Fibroblast of skin of back (primary cell): ENCODE measurements at regions not wholly inside any gene's neighbourhood (a gene's known extent, or its start where the extent isn't known, plus 50 kb on each side); places are given as distances from the start of the nearest gene placed in this dataset.

Experiments used
- DNase-seq: peaks from one replicate; pipeline ENCODE4 v3.0.0-alpha.2; 2013

DNA sequence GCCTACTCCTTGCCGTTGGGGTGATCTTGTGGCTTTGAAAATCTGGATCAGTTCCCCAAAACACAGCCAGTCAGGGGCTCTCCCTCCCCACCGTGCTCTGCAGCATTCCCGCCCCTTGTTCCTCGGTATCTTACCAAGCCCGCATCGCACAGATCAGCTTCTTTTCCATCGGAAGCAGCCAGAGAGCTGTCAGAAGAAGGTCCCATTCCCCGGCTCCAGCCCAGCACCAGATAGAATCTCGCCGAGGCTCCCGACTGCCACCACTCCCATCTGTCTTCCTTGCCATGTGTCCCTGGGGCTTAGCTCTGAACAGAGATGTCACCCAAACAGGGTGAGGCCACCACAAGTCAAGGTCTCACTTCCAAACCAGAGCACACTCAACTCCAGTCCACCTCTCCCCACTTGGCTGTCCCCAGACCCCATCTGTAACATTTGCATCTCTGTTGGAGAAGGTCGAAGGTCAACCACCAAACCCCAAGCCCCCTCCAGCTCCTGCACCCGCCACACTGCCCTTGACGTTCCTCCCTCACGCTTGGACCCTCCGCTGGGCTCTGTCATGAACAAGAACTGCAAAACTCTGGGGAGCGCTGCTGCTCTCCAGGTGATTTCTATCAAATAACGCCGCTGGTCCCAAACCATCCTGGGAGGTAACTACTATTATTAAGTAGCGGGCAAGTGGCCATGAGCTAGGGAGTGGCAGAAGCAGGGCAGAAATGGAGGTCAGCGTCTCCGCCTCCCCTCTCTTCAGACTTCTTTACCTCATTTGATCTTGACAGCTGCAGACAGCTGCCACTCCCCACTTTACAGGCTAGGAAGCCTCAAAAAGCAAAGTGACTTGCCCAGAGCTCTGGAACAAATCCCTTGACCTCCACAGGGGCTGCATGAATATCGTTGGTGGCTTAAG, 70.0 kb upstream of the TAF1B start:
- no peak for DNase-seq

DNA sequence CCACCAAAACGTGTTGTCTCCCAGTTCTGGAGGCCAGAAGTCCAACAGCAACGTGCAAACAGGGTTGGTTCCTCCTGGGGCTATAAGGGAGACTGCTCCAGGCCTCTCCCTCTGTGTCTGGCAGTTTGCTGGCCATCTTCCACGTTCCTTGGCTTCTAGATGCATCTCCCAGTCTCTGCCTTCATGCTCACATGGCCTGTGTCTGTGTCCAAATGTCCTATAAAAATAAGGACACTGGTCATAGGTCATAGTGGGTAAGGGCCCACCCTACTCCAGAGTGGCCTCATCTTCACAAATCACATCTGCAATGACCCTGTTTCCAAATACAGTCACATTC, 69.4 kb upstream of the TAF1B start:
- DNase-seq, result no peak

DNA sequence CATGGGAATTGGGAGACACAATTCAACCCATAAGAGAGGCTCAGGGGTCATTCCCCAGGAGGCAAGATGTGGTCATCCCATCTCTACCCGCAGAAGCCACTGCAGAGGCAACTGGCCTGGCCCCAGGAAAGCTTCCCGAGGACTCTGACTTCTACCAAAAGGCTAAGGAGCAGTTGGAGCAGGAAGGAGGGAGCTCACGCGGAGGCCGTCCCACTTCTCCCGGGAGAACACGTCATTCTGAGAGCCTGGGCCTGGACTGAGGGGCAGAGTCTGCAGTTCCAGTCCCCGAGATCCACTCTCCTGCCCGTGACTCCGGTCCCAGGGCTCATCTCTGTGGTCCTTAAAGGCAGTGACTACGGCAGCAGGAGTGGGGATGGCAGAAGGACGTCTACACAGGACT, 69.0 kb upstream of the TAF1B start:
- no peak for DNase-seq

DNA sequence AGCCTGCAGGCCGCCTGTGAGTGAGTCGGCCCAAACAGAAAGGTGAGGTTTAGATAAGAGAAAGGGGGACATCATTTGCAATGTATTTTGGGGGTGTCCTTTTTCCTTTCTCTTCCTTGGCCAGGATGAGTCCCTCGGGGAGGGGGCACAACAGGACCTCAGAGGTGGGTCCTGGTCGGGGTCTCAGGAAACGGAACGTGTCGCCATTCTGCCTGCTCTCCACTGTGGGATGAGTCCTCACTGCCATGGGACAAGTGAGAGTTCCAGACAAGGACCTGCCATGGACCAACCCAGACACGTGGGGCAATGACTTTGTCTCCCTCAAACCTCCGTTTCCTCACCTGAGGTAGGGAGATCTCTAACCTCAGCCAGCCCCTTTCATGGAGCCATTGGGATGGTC, 67.9 kb upstream of the TAF1B start:
- DNase-seq, result no peak

DNA sequence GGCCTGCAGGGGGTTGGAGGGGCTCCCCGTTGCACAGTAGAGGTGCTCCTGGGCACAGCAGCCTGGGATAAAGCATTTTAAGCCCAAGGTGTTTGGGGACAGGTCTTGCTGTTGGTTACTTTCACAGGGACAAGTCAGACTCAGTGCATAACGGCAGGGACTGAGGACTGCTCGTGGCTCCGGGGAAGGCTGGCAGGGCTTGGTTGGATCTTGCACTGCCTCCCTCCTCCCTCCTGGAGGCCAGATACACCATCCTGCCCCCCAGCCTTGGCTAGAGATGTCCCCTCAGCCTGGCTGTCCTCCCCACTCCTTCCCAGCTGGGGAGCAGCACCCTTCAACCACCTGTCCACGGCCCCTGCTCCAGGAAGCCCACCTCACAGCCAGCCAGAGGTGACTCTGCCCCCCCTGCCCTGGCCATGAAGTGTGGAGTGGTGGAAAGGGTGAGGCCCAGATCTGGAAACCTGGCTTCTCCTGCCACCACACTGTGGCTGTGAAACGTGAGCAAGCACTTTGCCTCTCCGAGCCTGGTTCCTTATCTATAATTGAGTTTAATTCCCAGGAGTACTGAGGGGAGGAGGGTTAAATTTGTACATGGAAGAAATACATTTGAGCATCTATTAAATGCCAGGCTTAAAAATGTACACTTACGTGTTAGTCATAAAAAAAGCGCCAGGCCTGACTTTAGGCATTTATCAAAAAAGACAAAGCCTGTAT, 67.1 kb upstream of the TAF1B start:
- no peak for DNase-seq

DNA sequence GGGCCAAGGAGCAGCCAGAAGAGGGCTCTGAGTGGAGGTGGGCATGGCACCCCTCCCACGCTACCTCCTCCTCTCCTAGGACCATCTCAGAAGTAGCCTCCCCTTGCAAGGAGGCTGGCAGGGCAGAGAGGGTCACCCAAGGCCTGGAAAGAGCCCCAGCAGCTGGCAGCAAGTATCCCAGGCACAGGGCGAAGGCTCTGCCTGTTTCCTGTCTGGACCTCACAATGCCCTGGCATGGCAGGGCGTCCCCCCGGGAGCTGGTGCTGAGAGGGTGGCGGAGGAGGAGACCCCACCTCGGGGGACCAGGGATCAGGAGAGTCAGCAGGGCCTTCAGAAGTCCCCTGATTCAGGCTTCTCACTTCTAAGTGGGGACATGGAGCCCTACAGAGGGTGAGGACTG, 66.2 kb upstream of the TAF1B start:
- DNase-seq, result no peak

DNA sequence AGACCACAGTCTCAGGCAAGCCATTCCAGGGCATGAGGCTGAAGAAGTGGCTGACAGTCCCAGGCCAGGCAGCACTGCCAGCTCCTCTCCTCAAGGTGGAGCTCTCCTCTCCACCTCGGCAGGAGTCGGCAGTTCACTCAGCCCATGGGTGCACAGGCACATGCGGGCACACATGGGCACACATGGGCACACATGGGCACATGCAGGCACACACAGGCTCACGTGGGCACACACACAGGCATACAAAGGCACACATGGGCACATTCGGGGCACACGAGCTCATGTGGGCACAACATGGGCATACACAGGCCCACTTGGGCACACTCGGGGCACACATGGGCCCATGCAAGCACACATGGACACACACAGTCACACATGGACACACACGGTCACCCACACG, 65.3 kb upstream of the TAF1B start:
- DNase-seq, result no peak

DNA sequence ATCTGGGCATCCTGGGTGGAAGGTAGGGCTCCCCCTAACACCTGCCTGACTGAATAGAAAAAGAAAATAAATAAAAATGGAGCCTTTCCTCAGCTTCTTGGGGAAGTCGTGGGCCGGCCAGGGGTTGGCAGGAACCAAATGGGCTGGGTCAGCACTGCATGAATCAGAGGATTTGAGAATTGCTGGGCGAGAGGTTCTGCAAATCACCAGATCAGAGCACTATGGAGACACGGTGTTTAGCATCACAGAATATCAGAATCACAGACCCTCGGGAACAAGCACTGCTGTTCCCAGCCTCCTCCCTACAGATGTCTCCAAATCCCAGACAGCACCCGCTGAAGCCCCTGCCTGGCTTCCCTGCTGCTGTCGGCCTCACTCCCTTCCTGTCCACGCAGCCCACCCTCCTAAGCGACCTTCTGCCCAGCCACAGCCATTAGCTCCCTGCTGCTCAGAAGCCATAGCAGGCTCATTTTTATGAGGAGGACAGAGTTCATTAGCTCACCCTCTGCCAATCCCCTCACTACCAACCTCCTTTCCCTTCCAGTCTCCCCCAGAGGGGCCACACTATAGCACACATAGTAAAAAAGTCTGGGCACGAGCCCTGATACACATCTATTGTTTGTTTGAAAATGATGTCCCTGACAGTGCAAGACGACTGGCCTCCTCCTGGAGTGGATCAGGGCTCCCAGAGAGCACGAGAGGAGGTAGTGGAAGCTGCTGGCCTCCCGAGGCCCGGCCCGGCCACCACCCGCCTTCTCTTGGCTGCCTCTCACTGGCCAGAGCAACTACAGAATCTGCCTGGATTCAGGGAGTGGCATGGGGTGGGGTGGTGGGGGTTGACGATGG, 64.6 kb upstream of the TAF1B start:
- no peak for DNase-seq

DNA sequence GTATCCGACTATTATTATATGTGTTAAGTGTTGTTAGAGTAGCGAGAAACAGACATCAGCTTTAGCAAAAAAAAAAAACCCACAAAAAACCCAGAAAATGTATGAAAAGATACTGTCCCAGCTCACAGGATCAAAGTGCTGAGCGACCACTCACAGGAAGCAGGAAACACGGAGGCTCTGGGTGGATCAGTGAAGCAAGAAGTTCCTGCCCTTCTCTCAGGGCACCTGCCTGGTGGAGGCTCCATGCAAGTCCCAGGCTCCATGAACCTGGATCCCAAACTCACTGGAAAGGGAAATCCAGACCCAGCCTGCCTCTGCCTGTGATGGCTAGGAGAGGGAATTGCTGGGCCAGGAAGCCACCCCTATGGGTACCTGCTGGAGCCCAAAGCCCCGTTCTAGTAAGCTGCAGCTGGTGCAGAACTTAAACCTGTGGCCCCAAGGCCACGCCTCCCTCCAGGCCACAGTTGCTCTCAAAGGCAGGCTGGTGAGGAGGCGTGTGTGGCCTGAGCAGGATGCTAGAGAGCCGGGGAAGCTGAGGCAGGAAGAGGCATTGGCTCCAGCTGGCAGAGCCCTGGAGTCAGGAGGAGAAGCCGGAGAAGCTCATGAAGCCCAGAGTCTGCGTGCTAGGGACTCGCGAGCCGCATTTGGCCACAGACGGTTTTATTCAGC, 63.5 kb upstream of the TAF1B start:
- DNase-seq, result no peak

DNA sequence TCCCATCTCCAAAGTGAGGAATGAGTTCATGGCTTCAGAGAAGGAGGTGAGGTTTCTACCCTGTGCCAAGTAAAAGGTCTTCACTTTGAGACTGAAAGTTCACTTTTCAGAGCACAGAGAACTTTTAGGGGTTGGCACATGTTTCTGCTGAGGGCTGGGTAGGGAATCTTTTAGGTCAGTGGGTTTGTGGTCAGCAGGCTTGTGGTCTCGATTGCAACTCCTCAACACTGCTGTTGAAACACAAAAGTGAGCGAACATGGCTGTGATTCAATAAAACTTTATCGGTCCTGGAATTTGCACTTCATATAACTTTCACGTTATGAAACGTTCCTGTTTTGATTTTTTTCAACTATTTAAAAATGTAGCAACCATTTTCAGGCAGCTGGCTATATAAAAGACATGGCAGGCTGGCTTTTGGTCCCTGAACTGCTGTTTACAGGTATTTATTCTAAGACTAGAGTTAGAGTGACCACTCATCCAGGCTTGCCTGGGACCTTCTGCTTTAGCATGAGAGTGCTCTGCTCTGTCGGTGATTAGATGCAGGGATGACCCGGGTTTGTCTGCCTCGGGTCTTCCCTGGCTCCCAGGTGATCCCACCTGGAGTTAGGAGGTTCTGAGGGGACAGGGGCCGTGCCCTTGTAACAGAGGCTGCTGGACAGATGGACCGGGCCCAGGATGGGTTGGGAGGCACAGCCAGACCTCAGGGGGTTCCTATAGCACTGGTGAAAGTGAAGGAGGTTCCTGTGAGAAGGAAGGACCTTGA, 62.7 kb upstream of the TAF1B start:
- DNase-seq, result no peak

DNA sequence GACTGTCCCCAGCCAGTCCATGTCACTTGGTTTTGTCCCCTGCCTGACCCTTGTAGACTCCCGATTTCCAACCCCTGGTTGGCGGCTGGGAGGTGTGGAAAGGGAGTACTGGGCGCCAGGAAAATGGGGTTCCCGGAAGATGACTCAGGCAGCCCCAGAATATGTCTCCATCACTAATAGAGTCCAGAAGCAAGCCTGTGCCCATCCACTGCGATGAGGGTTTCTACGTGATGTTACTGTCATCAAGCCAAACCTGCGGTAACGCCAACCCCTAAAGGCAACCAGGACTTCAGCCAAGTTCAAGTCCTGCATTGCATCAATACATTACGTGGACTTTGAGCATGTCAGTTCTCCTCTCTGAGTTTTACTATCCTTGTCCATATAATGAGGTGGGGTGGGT, 62.0 kb upstream of the TAF1B start:
- no peak for DNase-seq

DNA sequence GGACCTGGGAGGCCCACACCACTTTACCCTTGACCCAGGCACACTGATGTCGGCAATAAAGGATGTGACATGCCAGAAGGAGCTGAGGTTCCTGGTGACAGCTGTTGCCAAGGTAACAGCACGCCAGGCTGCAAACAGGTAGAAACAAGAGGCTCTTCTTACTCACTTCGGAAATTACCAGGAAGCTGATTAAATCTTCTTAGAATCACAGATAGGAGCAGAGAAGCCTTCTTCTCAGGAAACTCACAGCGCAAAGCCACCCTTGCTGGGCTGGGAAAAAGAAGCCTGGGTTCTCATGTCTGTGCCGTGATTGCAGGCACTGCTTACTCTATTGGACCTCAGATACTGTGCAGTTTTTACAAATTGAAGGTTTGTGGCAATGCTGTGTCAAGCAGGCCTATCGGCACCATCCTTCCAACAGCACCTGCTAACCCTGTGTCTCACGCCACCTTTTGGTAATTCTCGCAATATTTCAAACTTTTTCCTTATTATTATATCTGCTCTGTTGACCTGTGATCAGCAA, 61.0 kb upstream of the TAF1B start:
- DNase-seq, result no peak

DNA sequence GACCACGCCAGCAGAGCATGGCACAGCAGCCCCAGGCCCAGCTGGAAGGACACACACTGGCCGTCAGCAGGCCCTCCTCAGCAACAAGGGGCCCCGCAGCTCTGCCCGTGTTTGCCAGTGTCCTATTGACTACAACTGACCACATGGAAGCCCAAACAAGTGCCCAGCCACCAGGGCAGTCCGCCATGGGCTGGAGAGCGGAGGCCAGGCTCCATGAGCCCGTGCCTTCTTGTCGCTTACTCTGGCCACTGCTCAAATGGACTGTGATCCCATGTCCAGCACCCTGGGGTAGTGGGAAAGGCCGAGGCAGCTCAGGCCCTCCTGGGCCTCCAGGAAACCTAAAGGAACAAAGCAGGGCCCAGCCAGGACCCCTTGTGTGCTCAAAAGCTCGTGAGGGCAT, 53.9 kb upstream of the TAF1B start:
- DNase-seq, result no peak

DNA sequence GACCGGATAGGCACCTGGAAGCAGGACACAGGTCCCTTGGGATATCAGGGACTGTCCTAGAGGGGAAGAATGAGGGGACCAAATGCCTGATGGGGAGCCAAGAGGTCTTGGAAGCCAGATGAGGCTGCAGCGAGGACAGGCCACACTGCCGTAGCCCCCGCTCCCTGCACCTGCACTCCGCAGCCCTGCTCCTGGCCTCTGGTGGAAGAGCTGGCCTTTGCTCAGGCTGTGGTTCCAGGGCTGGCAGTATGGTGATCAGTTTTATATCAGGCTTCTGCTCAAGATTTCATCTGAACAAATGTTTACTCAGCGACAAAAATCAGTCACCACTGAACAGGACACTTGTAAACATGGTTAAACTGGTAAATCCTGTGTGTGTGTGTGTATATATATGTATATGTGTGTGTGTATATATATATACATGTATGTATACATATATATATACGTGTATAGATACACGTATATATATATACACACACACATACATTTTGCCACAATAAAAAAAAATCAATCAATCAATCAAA, 52.5 kb upstream of the TAF1B start:
- DNase-seq, result no peak

DNA sequence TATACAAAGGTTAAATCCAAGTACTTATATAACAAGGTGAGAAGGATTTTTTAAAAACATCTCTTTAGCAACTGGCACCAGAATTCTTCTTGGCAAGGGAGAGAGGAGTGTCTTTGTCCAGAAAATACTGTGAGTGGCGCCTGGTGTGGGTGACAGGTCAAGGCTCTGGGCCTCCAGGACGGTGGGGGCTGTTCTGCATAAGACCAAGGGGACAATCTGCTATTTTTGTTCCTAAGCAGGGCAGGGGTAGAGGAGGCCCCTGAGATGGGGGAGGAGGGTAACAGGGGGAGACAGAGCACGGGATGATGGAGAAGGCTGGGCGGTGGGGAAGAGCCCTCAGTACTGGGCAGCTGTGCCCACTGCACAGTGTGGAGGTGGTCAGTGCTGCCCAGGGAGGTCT, 51.6 kb upstream of the TAF1B start:
- no peak for DNase-seq

DNA sequence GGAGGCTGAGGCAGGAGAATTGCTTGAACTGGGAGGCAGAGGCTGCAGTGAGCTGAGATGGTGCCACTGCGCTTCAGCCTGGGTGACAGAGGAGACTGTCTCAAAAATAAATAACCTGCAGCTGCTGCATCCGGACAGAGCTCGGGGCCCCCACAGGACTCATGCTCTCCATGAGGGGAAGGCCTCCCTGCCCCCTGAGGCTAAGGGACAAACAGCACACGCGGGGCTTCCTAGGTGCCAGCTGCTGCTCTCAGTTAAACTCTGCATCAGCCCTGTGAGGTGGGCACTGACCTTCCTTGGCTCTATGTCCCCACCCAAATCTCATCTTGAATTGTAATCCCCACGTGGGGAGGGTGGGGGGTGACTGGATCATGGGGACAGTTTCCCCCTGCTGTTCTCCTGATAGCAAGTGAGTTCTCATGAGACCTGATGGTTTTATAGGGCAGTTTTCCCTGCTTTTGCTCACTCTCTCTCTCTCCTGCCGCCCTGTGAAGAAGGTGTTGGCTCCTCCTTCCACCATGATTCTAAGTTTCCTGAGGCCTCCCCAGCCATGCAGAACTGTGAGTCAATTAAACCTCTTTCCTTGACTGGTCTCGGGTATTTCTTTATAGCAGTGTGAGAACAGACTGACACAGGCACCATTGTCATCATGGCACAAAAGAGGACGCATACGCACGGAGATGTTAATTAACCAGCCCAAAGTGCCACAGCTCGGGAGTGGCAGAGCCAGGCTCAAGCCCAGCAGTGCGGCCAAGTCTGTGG, 49.9 kb upstream of the TAF1B start:
- DNase-seq, result no peak
